GM18502 (cell line): ENCODE measurements at regions not wholly inside any gene's neighbourhood (a gene's known extent, or its start where the extent isn't known, plus 50 kb on each side); places are given as distances from the start of the nearest gene placed in this dataset.
"Not testable (repeated sequence)": the region's sequence is repeated elsewhere in the genome, so short reads cannot be mapped to it uniquely, and the experiment has no call there.

Experiments used
- ATAC-seq: cut with Tn5 transposase; IDR thresholded peaks from one replicate; pipeline ENCODE4 v1.9.1; 2021; ENCODE audit warnings: mild to moderate bottlenecking; ENCODE audit not compliant: unreplicated experiment, poor library complexity

GRCh38 chr3:80998022-80998421 is 763.4 kb downstream of the GBE1 start:
- ATAC-seq, result no peak

- no peak for ATAC-seq
Observed at GRCh38 chr3:80997622-80998021, 763.8 kb downstream of the GBE1 start.

- ATAC-seq, result no peak
Observed at GRCh38 chr3:80994767-80995166, 766.7 kb downstream of the GBE1 start.

- no peak for ATAC-seq
Observed at GRCh38 chr3:80994085-80994665, 767.3 kb downstream of the GBE1 start.

GRCh38 chr3:80993241-80993945 is 768.1 kb downstream of the GBE1 start:
- ATAC-seq, result no peak

- ATAC-seq, result no peak
Observed at GRCh38 chr3:80983753-80984152, 777.7 kb downstream of the GBE1 start.

GRCh38 chr3:80978216-80978969 is 783.1 kb downstream of the GBE1 start:
- no peak for ATAC-seq

GRCh38 chr3:80970292-80970691 is 791.2 kb downstream of the GBE1 start:
- ATAC-seq, result no peak

- ATAC-seq, result no peak
Observed at GRCh38 chr3:80929576-80929975, 831.9 kb downstream of the GBE1 start.

- no peak for ATAC-seq
Observed at GRCh38 chr3:80914854-80915253, 846.6 kb downstream of the GBE1 start.

GRCh38 chr3:80898211-80898610 is 863.2 kb downstream of the GBE1 start:
- no peak for ATAC-seq

- not testable (repeated sequence) for ATAC-seq
Observed at GRCh38 chr3:80897005-80897404, 864.4 kb downstream of the GBE1 start.

- no peak for ATAC-seq
Observed at GRCh38 chr3:80890571-80890970, 870.9 kb downstream of the GBE1 start.

- no peak for ATAC-seq
Observed at GRCh38 chr3:80889535-80889934, 871.9 kb downstream of the GBE1 start.

GRCh38 chr3:80870476-80871041 is 890.9 kb downstream of the GBE1 start:
- ATAC-seq, result no peak

- ATAC-seq, result no peak
Observed at GRCh38 chr3:80855482-80855881, 906.0 kb downstream of the GBE1 start.

- ATAC-seq, result no peak
Observed at GRCh38 chr3:80836395-80836794, 925.0 kb downstream of the GBE1 start.

- ATAC-seq, result no peak
Observed at GRCh38 chr3:80807577-80807976, 953.9 kb downstream of the GBE1 start.

- no peak for ATAC-seq
Observed at GRCh38 chr3:80806673-80807072, 954.8 kb downstream of the GBE1 start.

- no peak for ATAC-seq
Observed at GRCh38 chr3:80788914-80789313, 972.5 kb downstream of the GBE1 start.

GRCh38 chr3:80785875-80786274 is 975.6 kb downstream of the GBE1 start:
- no peak for ATAC-seq
